H1 (cell line): ENCODE measurements at regions not wholly inside any gene's neighbourhood (a gene's known extent, or its start where the extent isn't known, plus 50 kb on each side); places are given as distances from the start of the nearest gene placed in this dataset.
A peak's percentile ranks its signal among the peaks of the same experiment; 100 is the strongest.

Experiments
- CTCF ChIA-PET: fragments of 300-600 bp; sonication (Branson Sonifier 250); formaldehyde crosslinking; loops from one replicate; lab custom pipeline; 2021; ENCODE audit not compliant: partially characterized antibody; lab: Charles Lee
- POLR2A ChIA-PET: fragments of 300-600 bp; sonication (Branson Sonifier 250); formaldehyde crosslinking; loops from one replicate; lab custom pipeline; 2021; ENCODE audit warnings: inconsistent platforms; ENCODE audit not compliant: partially characterized antibody; lab: Charles Lee
- DNase-seq, 2 experiments: peaks; one replicate each; pipeline versions ENCODE4 v3.0.0 to v3.0.0-alpha.2; 2010 to 2022; ENCODE audit warnings: low spot score in 2 of 2, low read depth in 1 of 2, mixed read lengths in 1 of 2
- FAIRE-seq: peaks from 2 replicates; lab custom pipeline; 2011; peaks lifted over from hg19 to GRCh38; lab: Jason Lieb, UNC
- H2AFZ ChIP-seq: 2 replicates; pipeline ENCODE4 v1.8.1; 2012; ENCODE audit warnings: low read length, inconsistent platforms
- H2AK5ac ChIP-seq: 2 replicates; pipeline ENCODE4 v1.6.1; 2013; ENCODE audit warnings: low read depth, low read length
- H2BK120ac ChIP-seq: replicated peaks from 2 replicates; pipeline ENCODE3; 2013; ENCODE audit warnings: low read depth, low read length, inconsistent platforms
- H2BK12ac ChIP-seq: 2 replicates; pipeline ENCODE4 v1.6.1; 2013; ENCODE audit warnings: low read depth, low read length
- H2BK15ac ChIP-seq: 2 replicates; pipeline ENCODE4 v1.6.1; 2013; ENCODE audit warnings: low read length
- H2BK20ac ChIP-seq: 2 replicates; pipeline ENCODE4 v1.6.1; 2013; ENCODE audit warnings: low read length
- H2BK5ac ChIP-seq: 2 replicates; pipeline ENCODE4 v1.6.1; 2013; ENCODE audit warnings: low read depth, low read length
- H3K14ac ChIP-seq: 2 replicates; pipeline ENCODE4 v1.6.1; 2013; ENCODE audit warnings: inconsistent platforms; ENCODE audit not compliant: insufficient read length
- H3K18ac ChIP-seq: 2 replicates; pipeline ENCODE4 v1.6.1; 2013; ENCODE audit warnings: low read length; ENCODE audit errors: extremely low read depth
- H3K23ac ChIP-seq: 2 replicates; pipeline ENCODE4 v1.6.1; 2013; ENCODE audit warnings: inconsistent platforms; ENCODE audit not compliant: insufficient read length
- H3K23me2 ChIP-seq: 2 replicates; pipeline ENCODE4 v1.6.1; 2013; ENCODE audit warnings: low read depth, low read length
- H3K27ac ChIP-seq: 2 replicates; pipeline ENCODE4 v1.6.1; 2011; ENCODE audit warnings: low read depth, low read length, inconsistent platforms
- H3K27me3 ChIP-seq, 4 experiments: replicated peaks in 1 of 4; 1 replicate in 1 of 4; 2 replicates in 3 of 4; pipeline versions ENCODE4 v1.6.1 to v1.8.1; 2011 to 2013; ENCODE audit warnings: low read length in 3 of 4, mild to moderate bottlenecking in 3 of 4, inconsistent platforms in 2 of 4, mixed read lengths in 2 of 4, moderate library complexity in 1 of 4; ENCODE audit not compliant: control insufficient read depth in 3 of 4, insufficient read depth in 3 of 4; ENCODE audit errors: extremely low read depth in 1 of 4
- H3K36me3 ChIP-seq, 4 experiments: 2 replicates each; pipeline versions ENCODE4 v1.6.1 to v1.8.1; 2011 to 2013; ENCODE audit warnings: mild to moderate bottlenecking in 4 of 4, low read length in 3 of 4, moderate library complexity in 2 of 4, control low read depth in 1 of 4, inconsistent platforms in 1 of 4; ENCODE audit not compliant: insufficient read depth in 4 of 4, control insufficient read depth in 2 of 4
- H3K4ac ChIP-seq: replicated peaks from 2 replicates; pipeline ENCODE3; 2013; ENCODE audit warnings: low read length, low read depth, mixed read lengths, inconsistent platforms; ENCODE audit not compliant: insufficient read length
- H3K4me1 ChIP-seq, 4 experiments: replicated peaks in 1 of 4; 1 replicate in 1 of 4; 2 replicates in 3 of 4; pipeline versions ENCODE4 v1.6.1 to v1.8.1; 2011 to 2013; ENCODE audit warnings: low read length in 3 of 4, inconsistent platforms in 2 of 4, mixed read lengths in 1 of 4; ENCODE audit not compliant: insufficient read depth in 4 of 4, control insufficient read depth in 3 of 4
- H3K4me2 ChIP-seq, 2 experiments: 2 replicates each; pipeline versions ENCODE4 v1.6.1 to v1.8.1; 2011 to 2013; ENCODE audit warnings: low read depth in 2 of 2, low read length in 2 of 2, control low read depth in 1 of 2, inconsistent platforms in 1 of 2, mild to moderate bottlenecking in 1 of 2; ENCODE audit not compliant: insufficient read depth in 1 of 2
- H3K4me3 ChIP-seq, 4 experiments: fragments of 200-600, 300-600 bp in 1 of 4; sonication (generic), shearing (Covaris generic), sonication (Bioruptor Twin) in 1 of 4; 2 replicates each; pipeline versions ENCODE4 v1.5.1 to v1.8.1; 2011 to 2016; ENCODE audit warnings: low read length in 4 of 4, low read depth in 3 of 4, control low read depth in 2 of 4, inconsistent platforms in 2 of 4, mild to moderate bottlenecking in 2 of 4, mixed read lengths in 1 of 4, moderate library complexity in 1 of 4; ENCODE audit not compliant: insufficient read depth in 2 of 4; ENCODE audit errors: extremely low read depth in 1 of 4
- H3K56ac ChIP-seq: replicated peaks from 2 replicates; pipeline ENCODE3; 2013; ENCODE audit warnings: low read depth, mild to moderate bottlenecking, mixed read lengths, low read length, inconsistent platforms; ENCODE audit not compliant: insufficient read length
- H3K79me1 ChIP-seq: 2 replicates; pipeline ENCODE4 v1.6.1; 2013; ENCODE audit warnings: low read depth, low read length, control low read depth
- H3K79me2 ChIP-seq, 2 experiments: 2 replicates each; pipeline versions ENCODE4 v1.6.1 to v1.8.1; 2012 to 2013; ENCODE audit warnings: low read length in 2 of 2, mild to moderate bottlenecking in 2 of 2, inconsistent platforms in 1 of 2; ENCODE audit not compliant: insufficient read depth in 2 of 2, control insufficient read depth in 1 of 2
- H3K9ac ChIP-seq, 4 experiments: replicated peaks in 1 of 4; 1 replicate in 1 of 4; 2 replicates in 3 of 4; pipeline versions ENCODE4 v1.6.1 to v1.8.1; 2011 to 2013; ENCODE audit warnings: low read depth in 3 of 4, low read length in 3 of 4, control low read depth in 2 of 4, mild to moderate bottlenecking in 2 of 4, moderate library complexity in 2 of 4, inconsistent platforms in 1 of 4; ENCODE audit errors: extremely low read depth in 1 of 4
- H3K9me3 ChIP-seq, 2 experiments: 2 replicates each; pipeline versions ENCODE4 v1.6.1 to v1.8.1; 2012 to 2013; ENCODE audit warnings: mild to moderate bottlenecking in 2 of 2, moderate library complexity in 2 of 2, control low read depth in 1 of 2, inconsistent platforms in 1 of 2, low read depth in 1 of 2, low read length in 1 of 2, mixed read lengths in 1 of 2; ENCODE audit not compliant: insufficient read depth in 2 of 2
- H4K20me1 ChIP-seq, 2 experiments: replicated peaks in 1 of 2; 2 replicates each; pipeline versions ENCODE3 to v1.8.1; 2011 to 2013; ENCODE audit warnings: inconsistent platforms in 2 of 2, low read length in 2 of 2, mild to moderate bottlenecking in 1 of 2; ENCODE audit not compliant: insufficient read depth in 2 of 2, control insufficient read depth in 1 of 2
- H4K5ac ChIP-seq: 2 replicates; pipeline ENCODE4 v1.6.1; 2013; ENCODE audit warnings: low read length, low read depth, mixed read lengths, inconsistent platforms; ENCODE audit not compliant: insufficient read length
- H4K8ac ChIP-seq: 2 replicates; pipeline ENCODE4 v1.8.0; 2013; ENCODE audit warnings: mild to moderate bottlenecking, moderate library complexity, low read length, inconsistent platforms; ENCODE audit not compliant: insufficient read depth; ENCODE audit errors: extremely low read depth
- H4K91ac ChIP-seq: replicated peaks from 2 replicates; pipeline ENCODE3; 2013; ENCODE audit warnings: low read length, mixed read lengths, inconsistent platforms; ENCODE audit not compliant: insufficient read length
- CTBP2 ChIP-seq: IDR thresholded peaks from 2 replicates; pipeline ENCODE4 v1.7.0; 2011; ENCODE audit warnings: borderline replicate concordance, mild to moderate bottlenecking, moderate library complexity, mixed read lengths, low read length; ENCODE audit not compliant: insufficient read depth, insufficient read length
- E2F6 ChIP-seq: IDR thresholded peaks from 2 replicates; pipeline ENCODE4 v1.6.1; 2012; ENCODE audit warnings: inconsistent platforms
- FOSL1 ChIP-seq: IDR thresholded peaks from 2 replicates; pipeline ENCODE4 v1.6.1; 2011; ENCODE audit warnings: mild to moderate bottlenecking, low read depth, low read length, moderate library complexity; ENCODE audit not compliant: insufficient read depth
- SIN3A ChIP-seq, 2 experiments: IDR thresholded peaks in 1 of 2; conservative IDR thresholded peaks in 1 of 2; 2 replicates each; pipeline ENCODE4 v1.6.1; 2011 to 2012; ENCODE audit warnings: low read length in 2 of 2, improper control_type of control experiment in 1 of 2, low read depth in 1 of 2, mild to moderate bottlenecking in 1 of 2
- WGBS, 2 experiments: shearing (Covaris generic) in 1 of 2; methylation state at CpG; one replicate each; pipeline versions ENCODE4 v1.1.6 to v1.1.7; 2013 to 2015; ENCODE audit warnings: low lambda C conversion rate in 2 of 2, mixed read lengths in 2 of 2, inconsistent platforms in 1 of 2, low coverage in 1 of 2, missing lambda C conversion rate in 1 of 2; ENCODE audit not compliant: insufficient replicate concordance in 2 of 2, insufficient coverage in 1 of 2, insufficient read length in 1 of 2; ENCODE audit errors: extremely low coverage in 1 of 2, missing lambda C conversion rate in 1 of 2; 5-methylcytosine and 5-hydroxymethylcytosine counted together

- DNase-seq, result no peak
- no peak overlapping the region for H3K14ac ChIP-seq
- H2AK5ac ChIP-seq, result no peak overlapping the region
- H3K9me3 ChIP-seq, result no peaks in the 10 kb centered on the region
- H3K9ac ChIP-seq, result no peak overlapping the region
- H4K20me1 ChIP-seq, result no peaks in the 10 kb centered on the region
- no peak overlapping the region for H2BK20ac ChIP-seq
- H3K79me1 ChIP-seq, result no peaks in the 10 kb centered on the region
- no peak overlapping the region for H2BK120ac ChIP-seq
- WGBS, 2 experiments, result 88% methylated on average over 6 of the region's 6 CpGs; no CpG with 5 or more reads in 1 of the 2 experiments
- H3K4me3 ChIP-seq, result no peak overlapping the region
- H3K4ac ChIP-seq, result no peak overlapping the region
- H3K36me3 ChIP-seq, result no peaks in the 10 kb centered on the region
- no peaks in the 10 kb centered on the region for H3K79me2 ChIP-seq
- no peaks in the 10 kb centered on the region for H3K4me1 ChIP-seq
- H2BK15ac ChIP-seq, result no peak overlapping the region
- H4K8ac ChIP-seq, result peak overlapping the region; percentile 1; the same call in 1 of the 2 replicates
- no peak overlapping the region for H3K4me2 ChIP-seq
- H3K23ac ChIP-seq, result no peak overlapping the region
- POLR2A ChIA-PET, result no interaction called here
- no peak overlapping the region for H2AFZ ChIP-seq
- H3K23me2 ChIP-seq, result no peaks in the 10 kb centered on the region
- H3K27me3 ChIP-seq, result no peaks in the 10 kb centered on the region
- H2BK5ac ChIP-seq, result no peak overlapping the region
- CTCF ChIA-PET, result no interaction called here
- H2BK12ac ChIP-seq, result no peak overlapping the region
- H3K56ac ChIP-seq, result no peak overlapping the region
- no peak overlapping the region for H3K18ac ChIP-seq
- H4K5ac ChIP-seq, result no peak overlapping the region
- FAIRE-seq, result no peak
- H3K27ac ChIP-seq, result no peak overlapping the region
- H4K91ac ChIP-seq, result no peak overlapping the region
- no peak for TF ChIP-seq E2F6
- no peak for TF ChIP-seq SIN3A (conservative IDR thresholded peaks at IDR 0.05 in 1 of 2, IDR thresholded peaks at IDR 0.05 in 1 of 2; ENCODE audit: low read depth in 1 of 2, low read length in 2 of 2)
- TF ChIP-seq FOSL1, result no peak
- no peak for TF ChIP-seq CTBP2
These were observed 78.5 kb downstream of the MSX1 start for GRCh38 chr4:4937926-4938325.
